SK-N-SH (cell line): ENCODE measurements at regions not wholly inside any gene's neighbourhood (a gene's known extent, or its start where the extent isn't known, plus 50 kb on each side); places are given as distances from the start of the nearest gene placed in this dataset.
A peak's percentile ranks its signal among the peaks of the same experiment; 100 is the strongest.

Source experiments
- CTCF ChIA-PET: fragments of 300-600, 350-600 bp; formaldehyde crosslinking; extraction: SDS; loops from one replicate; lab custom pipeline; 2021; lab: Yijun Ruan, JAX
- POLR2A ChIA-PET: fragments of 350-600 bp; sonication (Branson Sonifier 250); formaldehyde crosslinking; extraction: SDS; loops from one replicate; lab custom pipeline; 2020; ENCODE audit warnings: antibody characterized with exemption, inconsistent platforms; lab: Yijun Ruan, JAX
- DNase-seq: peaks from one replicate; pipeline ENCODE4 v3.0.0; 2012
- H2AFZ ChIP-seq: fragments of 200-600 bp; sonication (generic); 2 replicates; pipeline ENCODE4 v1.8.1; 2016; ENCODE audit warnings: antibody characterized with exemption, mild to moderate bottlenecking, low read depth
- H3F3A ChIP-seq: fragments of 200-600 bp; sonication (generic); replicated peaks from 2 replicates; pipeline ENCODE3; 2016; ENCODE audit warnings: antibody characterized with exemption, mild to moderate bottlenecking; ENCODE audit not compliant: insufficient read depth
- H3K27ac ChIP-seq, 2 experiments: fragments of 200-500 bp in 1 of 2; fragments of 200-600 bp in 1 of 2; sonication (Bioruptor generic) in 1 of 2; sonication (generic), shearing (Covaris generic) in 1 of 2; 2 replicates each; pipeline versions ENCODE4 v1.5.1 to v1.6.1; 2014 to 2016; ENCODE audit warnings: low read depth in 2 of 2, inconsistent platforms in 1 of 2, low read length in 1 of 2, mild to moderate bottlenecking in 1 of 2, mixed read lengths in 1 of 2
- H3K27me3 ChIP-seq: fragments of 200-600 bp; sonication (generic), shearing (Covaris generic); 2 replicates; pipeline ENCODE4 v1.6.1; 2016; ENCODE audit warnings: mixed run types; ENCODE audit not compliant: insufficient read depth
- H3K36me3 ChIP-seq, 2 experiments: fragments of 200-500 bp in 1 of 2; fragments of 200-600 bp in 1 of 2; sonication (Bioruptor generic) in 1 of 2; sonication (generic) in 1 of 2; replicated peaks in 1 of 2; 2 replicates each; pipeline versions ENCODE3 to v1.5.1; 2014 to 2016; ENCODE audit warnings: low read length in 1 of 2, mild to moderate bottlenecking in 1 of 2; ENCODE audit not compliant: insufficient read depth in 2 of 2, control insufficient read depth in 1 of 2
- H3K4me1 ChIP-seq, 2 experiments: fragments of 200-500 bp in 1 of 2; fragments of 200-600 bp in 1 of 2; sonication (Bioruptor generic) in 1 of 2; sonication (generic), shearing (Covaris generic) in 1 of 2; 2 replicates each; pipeline versions ENCODE4 v1.5.1 to v1.6.1; 2014 to 2016; ENCODE audit warnings: low read depth in 1 of 2, low read length in 1 of 2, mixed run types in 1 of 2; ENCODE audit not compliant: insufficient read depth in 2 of 2, control insufficient read depth in 1 of 2
- H3K4me2 ChIP-seq: fragments of 200-600 bp; sonication (generic), shearing (Covaris generic); 2 replicates; pipeline ENCODE4 v1.6.1; 2017; ENCODE audit warnings: mixed run types
- H3K4me3 ChIP-seq, 2 experiments: fragments of 200-500 bp in 1 of 2; fragments of 200-600 bp in 1 of 2; sonication (Bioruptor generic) in 1 of 2; sonication (generic), shearing (Covaris generic) in 1 of 2; 2 replicates each; pipeline versions ENCODE4 v1.5.1 to v1.8.1; 2014 to 2016; ENCODE audit warnings: low read depth in 2 of 2, inconsistent platforms in 1 of 2, low read length in 1 of 2, mild to moderate bottlenecking in 1 of 2, mixed read lengths in 1 of 2, moderate library complexity in 1 of 2
- H3K79me2 ChIP-seq: fragments of 200-600 bp; sonication (generic); 2 replicates; pipeline ENCODE4 v1.8.1; 2017; ENCODE audit warnings: mild to moderate bottlenecking; ENCODE audit not compliant: insufficient read depth
- H3K9ac ChIP-seq: fragments of 200-600 bp; sonication (generic); 2 replicates; pipeline ENCODE4 v1.6.1; 2017; ENCODE audit warnings: mixed run types
- H3K9me2 ChIP-seq: fragments of 200-600 bp; sonication (generic); 2 replicates; pipeline ENCODE4 v1.6.1; 2017; ENCODE audit warnings: mixed run types
- H3K9me3 ChIP-seq: fragments of 200-600 bp; sonication (generic); 2 replicates; pipeline ENCODE4 v1.6.1; 2017; ENCODE audit warnings: mixed run types, mild to moderate bottlenecking, moderate library complexity
- H4K20me1 ChIP-seq: fragments of 200-600 bp; sonication (generic); 2 replicates; pipeline ENCODE4 v1.6.1; 2017; ENCODE audit warnings: mild to moderate bottlenecking, mixed run types; ENCODE audit not compliant: insufficient read depth
- CHD2 ChIP-seq: fragments of 150-350 bp; IDR thresholded peaks from 2 replicates; pipeline ENCODE4 v1.6.1; 2018; ENCODE audit warnings: low read length; ENCODE audit not compliant: partially characterized antibody
- CTCF ChIP-seq: fragments of 200-600 bp; sonication (generic); IDR thresholded peaks from 2 replicates; pipeline ENCODE4 v1.6.1; 2017; ENCODE audit warnings: antibody characterized with exemption, mild to moderate bottlenecking, moderate library complexity
- ELF1 ChIP-seq: IDR thresholded peaks from 2 replicates; pipeline ENCODE4 v1.4.0; 2012
- EP300 ChIP-seq, 2 experiments: IDR thresholded peaks; 2 replicates each; pipeline versions ENCODE4 v1.4.0 to v1.6.1; 2012; ENCODE audit warnings: borderline replicate concordance in 1 of 2, low read depth in 1 of 2, low read length in 1 of 2
- FOXJ3 ChIP-seq: sonication (generic); formaldehyde crosslinking; IDR thresholded peaks from 2 replicates; pipeline ENCODE4 v1.5.1; 2020; ENCODE audit warnings: mild to moderate bottlenecking, missing genetic modification reagents
- FOXM1 ChIP-seq: IDR thresholded peaks from 2 replicates; pipeline ENCODE4 v1.4.0; 2012; ENCODE audit warnings: low read depth, mild to moderate bottlenecking
- GATA2 ChIP-seq: sonication (generic); formaldehyde crosslinking; IDR thresholded peaks from 2 replicates; pipeline ENCODE4 v1.5.0; 2020; ENCODE audit warnings: mild to moderate bottlenecking, missing genetic modification reagents
- JUND ChIP-seq: IDR thresholded peaks from 2 replicates; pipeline ENCODE4 v1.4.0; 2012
- MAX ChIP-seq: IDR thresholded peaks from 2 replicates; pipeline ENCODE4 v1.4.0; 2012; ENCODE audit warnings: low read depth
- MEF2A ChIP-seq: IDR thresholded peaks from 2 replicates; pipeline ENCODE4 v1.4.0; 2012; ENCODE audit warnings: low read depth, borderline replicate concordance
- NFIC ChIP-seq: IDR thresholded peaks from 2 replicates; pipeline ENCODE4 v1.4.0; 2012; ENCODE audit warnings: borderline replicate concordance
- NRF1 ChIP-seq: IDR thresholded peaks from 2 replicates; pipeline ENCODE4 v1.6.1; 2012; ENCODE audit warnings: low read depth, mild to moderate bottlenecking, low read length
- POLR2AphosphoS5 ChIP-seq: IDR thresholded peaks from 2 replicates; pipeline ENCODE4 v1.6.1; 2012; ENCODE audit warnings: low read depth, low read length
- RAD21 ChIP-seq: IDR thresholded peaks from 2 replicates; pipeline ENCODE4 v1.6.1; 2012; ENCODE audit warnings: mild to moderate bottlenecking, low read length
- RCOR1 ChIP-seq: fragments of 150-350 bp; IDR thresholded peaks from 2 replicates; pipeline ENCODE4 v1.6.1; 2017; ENCODE audit warnings: antibody characterized with exemption, low read length
- RFX5 ChIP-seq: IDR thresholded peaks from 2 replicates; pipeline ENCODE4 v1.6.1; 2012; ENCODE audit warnings: mild to moderate bottlenecking, improper control_type of control experiment, low read length
- RXRA ChIP-seq: IDR thresholded peaks from 2 replicates; pipeline ENCODE4 v1.4.0; 2012; ENCODE audit warnings: low read depth, mild to moderate bottlenecking, borderline replicate concordance
- SMC3 ChIP-seq: IDR thresholded peaks from 2 replicates; pipeline ENCODE4 v1.6.1; 2012; ENCODE audit warnings: low read depth, low read length, improper control_type of control experiment
- TAF1 ChIP-seq: IDR thresholded peaks from 2 replicates; pipeline ENCODE4 v1.6.1; 2012; ENCODE audit warnings: low read depth, mild to moderate bottlenecking, low read length, moderate library complexity, borderline replicate concordance
- TCF12 ChIP-seq: IDR thresholded peaks from 2 replicates; pipeline ENCODE4 v1.4.0; 2012
- TEAD4 ChIP-seq: IDR thresholded peaks from 2 replicates; pipeline ENCODE4 v1.4.0; 2012; ENCODE audit warnings: mild to moderate bottlenecking, borderline replicate concordance; ENCODE audit not compliant: insufficient read depth
- USF1 ChIP-seq: IDR thresholded peaks from 2 replicates; pipeline ENCODE4 v1.4.0; 2012; ENCODE audit warnings: low read depth, borderline replicate concordance
- YY1 ChIP-seq: IDR thresholded peaks from 2 replicates; pipeline ENCODE4 v1.4.0; 2012; ENCODE audit warnings: low read depth, mild to moderate bottlenecking
- WGBS: methylation state at CpG from one replicate; pipeline ENCODE4 v1.1.6; 2017; ENCODE audit warnings: low lambda C conversion rate; 5-methylcytosine and 5-hydroxymethylcytosine counted together
- TF ChIP-seq, protein P1 (sequence below): IDR thresholded peaks from 2 replicates; pipeline ENCODE4 v1.4.0; 2012; ENCODE audit warnings: low read depth, borderline replicate concordance
- TF ChIP-seq, protein P2 (sequence below): fragments of 150-350 bp; IDR thresholded peaks from 2 replicates; pipeline ENCODE4 v1.6.1; 2017; ENCODE audit warnings: antibody characterized with exemption, low read length, low read depth, borderline replicate concordance

DNA sequence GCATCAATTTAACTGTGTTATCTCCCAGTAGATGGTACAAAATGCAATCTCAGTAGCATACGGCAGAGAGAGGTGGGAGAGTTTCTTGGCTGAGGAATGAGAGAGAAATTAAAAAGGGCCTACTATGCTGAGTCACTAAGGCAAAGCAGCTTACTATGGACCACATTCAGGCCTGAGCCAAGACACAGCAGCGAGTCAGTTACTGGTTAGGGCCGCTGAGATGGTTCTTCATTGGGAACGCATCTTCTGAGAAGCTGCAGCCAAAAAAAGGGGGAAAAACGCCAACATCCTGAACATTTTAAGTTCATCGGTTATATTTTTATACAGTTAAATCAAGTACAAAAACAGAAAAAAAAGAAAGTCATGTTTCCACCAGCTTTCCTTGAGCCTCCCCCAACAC, 61.1 kb upstream of the BDNF start:
- no peak overlapping the region for H3K9ac ChIP-seq
- DNase-seq: no peak
- H3K9me2 ChIP-seq: no peaks in the 10 kb centered on the region
- TF ChIP-seq POLR2AphosphoS5 (no peak), NFIC (no peak), TEAD4 (no peak), GATA2 (CRISPR knock-in tag) (no peak), RFX5 (no peak), YY1 (no peak), USF1 (no peak), CHD2 (no peak), EP300 (IDR thresholded peaks at IDR 0.05; ENCODE audit: borderline replicate concordance in 1 of 2, low read depth in 1 of 2, low read length in 1 of 2) (no peak), SMC3 (no peak), ELF1 (no peak)
- H3K9me3 ChIP-seq: no peaks in the 10 kb centered on the region
- H3K4me2 ChIP-seq: no peak overlapping the region
- H3K27ac ChIP-seq: no peak overlapping the region
- POLR2A ChIA-PET: no interaction called here
- no peaks in the 10 kb centered on the region for H3K4me1 ChIP-seq
- H3F3A ChIP-seq: peaks cover 14% of the 10 kb centered on the region
- no peaks in the 10 kb centered on the region for H4K20me1 ChIP-seq
- no peak overlapping the region for H3K4me3 ChIP-seq
- H3K79me2 ChIP-seq: no peaks in the 10 kb centered on the region
- WGBS: 84% methylated on average over 6 of the region's 6 CpGs
- no peak overlapping the region for H2AFZ ChIP-seq
- no peaks in the 10 kb centered on the region for H3K36me3 ChIP-seq
- CTCF ChIA-PET: interaction anchor here (0.7 kb wide), 1 partner anchor 263 kb away, joined by 3 read pairs; no protein-coding TSS in a partner anchor
- H3K27me3 ChIP-seq: no peaks in the 10 kb centered on the region

DNA sequence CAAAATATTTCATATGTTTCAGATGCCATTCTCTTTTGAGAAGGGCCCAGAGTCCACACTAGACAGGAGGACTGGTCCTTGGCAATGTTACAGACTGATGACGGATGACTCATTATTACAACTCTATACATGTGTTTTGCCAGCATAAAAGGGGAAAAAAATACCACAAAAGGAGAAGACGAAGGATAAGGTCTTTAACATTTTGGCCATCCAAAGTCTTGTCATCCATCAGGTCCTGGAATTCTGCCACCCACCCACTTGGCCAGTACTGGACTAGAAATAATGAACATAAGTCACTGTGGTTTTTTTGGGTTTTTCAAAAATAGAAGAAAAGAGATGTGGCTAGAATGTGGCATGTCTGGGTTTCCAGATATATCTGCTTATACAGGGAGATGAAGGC, 57.7 kb upstream of the BDNF start:
- Histone ChIP-seq H4K20me1 (no peaks in the 10 kb centered on the region), H3K4me3 (no peak overlapping the region), H3K36me3 (no peaks in the 10 kb centered on the region), H3K79me2 (no peaks in the 10 kb centered on the region), H3F3A (peaks cover 14% of the 10 kb centered on the region), H3K9me3 (no peaks in the 10 kb centered on the region), H3K4me2 (no peak overlapping the region), H3K9ac (no peak overlapping the region), H3K27ac (peak overlapping the region in 1 of 2 experiments; percentile 50; a peak in 3 of 4 replicates), H3K9me2 (no peaks in the 10 kb centered on the region), H2AFZ (no peak overlapping the region), H3K27me3 (no peaks in the 10 kb centered on the region), H3K4me1 (no peaks in the 10 kb centered on the region)
- ChIA-PET POLR2A (no interaction called here), CTCF (interaction anchor here (0.6 kb wide), 1 partner anchor 1585 kb away, joined by 3 read pairs; no protein-coding TSS in a partner anchor)
- WGBS: 36% methylated on average over 2 of the region's 2 CpGs
- DNase-seq: no peak
- TF ChIP-seq RFX5 (no peak), CHD2 (no peak), RCOR1 (no peak), FOXJ3 (CRISPR knock-in tag) (no peak), JUND (peak; percentile 88), FOXM1 (peak; percentile 69; the same call in 1 of the 2 replicates), TEAD4 (0 out of 2 replicates have a peak, but pooled peaks have one; percentile 43), MAX (peak; percentile 44; the same call in 1 of the 2 replicates), ELF1 (no peak), CTCF (no peak), NRF1 (no peak), MEF2A (peak; percentile 66; the same call in 1 of the 2 replicates), RXRA (peak; percentile 46; the same call in 1 of the 2 replicates), TAF1 (no peak), RAD21 (no peak), TCF12 (peak; percentile 87), EP300 (IDR thresholded peaks at IDR 0.05; ENCODE audit: borderline replicate concordance in 1 of 2, low read depth in 1 of 2, low read length in 1 of 2) (peak in 1 of 2 experiments; percentile 63; a peak in 1 of 4 replicates)
- TF ChIP-seq, protein P1, sequence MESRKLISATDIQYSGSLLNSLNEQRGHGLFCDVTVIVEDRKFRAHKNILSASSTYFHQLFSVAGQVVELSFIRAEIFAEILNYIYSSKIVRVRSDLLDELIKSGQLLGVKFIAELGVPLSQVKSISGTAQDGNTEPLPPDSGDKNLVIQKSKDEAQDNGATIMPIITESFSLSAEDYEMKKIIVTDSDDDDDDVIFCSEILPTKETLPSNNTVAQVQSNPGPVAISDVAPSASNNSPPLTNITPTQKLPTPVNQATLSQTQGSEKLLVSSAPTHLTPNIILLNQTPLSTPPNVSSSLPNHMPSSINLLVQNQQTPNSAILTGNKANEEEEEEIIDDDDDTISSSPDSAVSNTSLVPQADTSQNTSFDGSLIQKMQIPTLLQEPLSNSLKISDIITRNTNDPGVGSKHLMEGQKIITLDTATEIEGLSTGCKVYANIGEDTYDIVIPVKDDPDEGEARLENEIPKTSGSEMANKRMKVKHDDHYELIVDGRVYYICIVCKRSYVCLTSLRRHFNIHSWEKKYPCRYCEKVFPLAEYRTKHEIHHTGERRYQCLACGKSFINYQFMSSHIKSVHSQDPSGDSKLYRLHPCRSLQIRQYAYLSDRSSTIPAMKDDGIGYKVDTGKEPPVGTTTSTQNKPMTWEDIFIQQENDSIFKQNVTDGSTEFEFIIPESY: 0 out of 2 replicates have a peak, but pooled peaks have one; percentile 28
- TF ChIP-seq, protein P2, sequence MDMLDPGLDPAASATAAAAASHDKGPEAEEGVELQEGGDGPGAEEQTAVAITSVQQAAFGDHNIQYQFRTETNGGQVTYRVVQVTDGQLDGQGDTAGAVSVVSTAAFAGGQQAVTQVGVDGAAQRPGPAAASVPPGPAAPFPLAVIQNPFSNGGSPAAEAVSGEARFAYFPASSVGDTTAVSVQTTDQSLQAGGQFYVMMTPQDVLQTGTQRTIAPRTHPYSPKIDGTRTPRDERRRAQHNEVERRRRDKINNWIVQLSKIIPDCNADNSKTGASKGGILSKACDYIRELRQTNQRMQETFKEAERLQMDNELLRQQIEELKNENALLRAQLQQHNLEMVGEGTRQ: no peak
